Mammary epithelial cell (primary cell): ENCODE measurements at regions not wholly inside any gene's neighbourhood (a gene's known extent, or its start where the extent isn't known, plus 50 kb on each side); places are given as distances from the start of the nearest gene placed in this dataset.

Experiments
- EZH2 ChIP-seq: IDR thresholded peaks from 2 replicates; pipeline ENCODE4 v1.6.1; 2012; ENCODE audit warnings: low read length, inconsistent platforms, borderline replicate concordance
- TF ChIP-seq, protein P1 (sequence below), 2 donors: IDR thresholded peaks in 1 of 2; conservative IDR thresholded peaks in 1 of 2; 2 replicates each; pipeline ENCODE4 v1.5.1; 2011 to 2012; ENCODE audit warnings: inconsistent platforms in 2 of 2, low read length in 2 of 2, mild to moderate bottlenecking in 2 of 2, control low read depth in 1 of 2, low read depth in 1 of 2; ENCODE audit not compliant: insufficient read depth in 1 of 2; ENCODE audit errors: extremely low read depth in 1 of 2

DNA sequence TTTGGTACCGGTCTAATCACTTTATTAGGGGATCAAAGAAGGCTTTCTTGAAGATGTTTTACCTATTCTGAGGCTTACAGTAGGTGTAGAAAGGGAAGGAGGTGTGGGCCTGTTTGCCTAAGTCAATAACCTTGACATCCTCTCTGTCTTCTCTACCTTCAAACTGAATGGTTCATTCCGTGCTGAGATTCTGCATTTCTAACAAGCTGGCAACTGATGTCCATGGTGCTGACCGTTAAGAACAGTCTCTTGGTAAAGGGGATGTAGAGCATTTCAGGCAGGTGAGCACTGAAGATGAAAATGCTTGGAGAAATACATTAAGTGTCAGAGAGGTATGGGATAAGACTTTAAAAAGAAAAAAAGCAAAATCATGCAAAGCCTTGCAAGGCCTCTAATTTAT is 51.5 kb upstream of the DGKB start:
- TF ChIP-seq EZH2, result no peak
- TF ChIP-seq, protein P1, sequence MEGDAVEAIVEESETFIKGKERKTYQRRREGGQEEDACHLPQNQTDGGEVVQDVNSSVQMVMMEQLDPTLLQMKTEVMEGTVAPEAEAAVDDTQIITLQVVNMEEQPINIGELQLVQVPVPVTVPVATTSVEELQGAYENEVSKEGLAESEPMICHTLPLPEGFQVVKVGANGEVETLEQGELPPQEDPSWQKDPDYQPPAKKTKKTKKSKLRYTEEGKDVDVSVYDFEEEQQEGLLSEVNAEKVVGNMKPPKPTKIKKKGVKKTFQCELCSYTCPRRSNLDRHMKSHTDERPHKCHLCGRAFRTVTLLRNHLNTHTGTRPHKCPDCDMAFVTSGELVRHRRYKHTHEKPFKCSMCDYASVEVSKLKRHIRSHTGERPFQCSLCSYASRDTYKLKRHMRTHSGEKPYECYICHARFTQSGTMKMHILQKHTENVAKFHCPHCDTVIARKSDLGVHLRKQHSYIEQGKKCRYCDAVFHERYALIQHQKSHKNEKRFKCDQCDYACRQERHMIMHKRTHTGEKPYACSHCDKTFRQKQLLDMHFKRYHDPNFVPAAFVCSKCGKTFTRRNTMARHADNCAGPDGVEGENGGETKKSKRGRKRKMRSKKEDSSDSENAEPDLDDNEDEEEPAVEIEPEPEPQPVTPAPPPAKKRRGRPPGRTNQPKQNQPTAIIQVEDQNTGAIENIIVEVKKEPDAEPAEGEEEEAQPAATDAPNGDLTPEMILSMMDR (conservative IDR thresholded peaks at IDR 0.05 in 1 of 2, IDR thresholded peaks at IDR 0.05 in 1 of 2; ENCODE audit: extremely low read depth in 1 of 2, insufficient read depth in 1 of 2, low read depth in 1 of 2, low read length in 2 of 2), result no peak
